ENCODE measurements at regions not wholly inside any gene's neighbourhood (a gene's known extent, or its start where the extent isn't known, plus 50 kb on each side); places are given as distances from the start of the nearest gene placed in this dataset.
A peak's percentile ranks its signal among the peaks of the same experiment; 100 is the strongest.

- Histone ChIP-seq H3K79me1 (ENCODE audit: low read length) (no peaks in the 10 kb centered on the region), H3K4me1 (ENCODE audit: control insufficient read depth, low read depth, low read length) (peaks cover 4% of the 10 kb centered on the region), H3K4me3 (ENCODE audit: low read length) (no peak overlapping the region), H3K79me2 (ENCODE audit: control insufficient read depth, insufficient read depth, low read length) (no peaks in the 10 kb centered on the region), H4K5ac (ENCODE audit: low read length) (no peak overlapping the region), H4K8ac (ENCODE audit: low read depth, low read length) (no peak overlapping the region), H3K56ac (ENCODE audit: low read length) (no peak overlapping the region), H2BK5ac (ENCODE audit: low read length) (no peak overlapping the region), H3K9ac (ENCODE audit: low read length) (no peak overlapping the region), H3K4ac (ENCODE audit: low read depth, low read length) (no peak overlapping the region), H2BK120ac (ENCODE audit: low read depth, low read length) (no peak overlapping the region), H3K27me3 (ENCODE audit: insufficient read depth, low read length, poor library complexity) (no peaks in the 10 kb centered on the region), H3K36me3 (ENCODE audit: control insufficient read depth, insufficient read depth, low read length) (no peaks in the 10 kb centered on the region), H3K4me2 (ENCODE audit: low read length) (no peak overlapping the region), H2AK5ac (ENCODE audit: low read length) (no peak overlapping the region), H3K18ac (ENCODE audit: low read length) (no peak overlapping the region), H3K27ac (ENCODE audit: low read depth, low read length) (no peak overlapping the region), H2BK15ac (replicated peaks; ENCODE audit: low read depth) (no peak overlapping the region), H3K23ac (ENCODE audit: low read length) (no peak overlapping the region)
- DNase-seq = no peak
- WGBS (ENCODE audit: extremely low coverage, insufficient coverage, low lambda C conversion rate) = no CpG with 5 or more reads among the region's 2 CpGs
These were observed 631.3 kb upstream of the SEMA6A start for GRCh38 chr5:117205894-117206293.

DNA sequence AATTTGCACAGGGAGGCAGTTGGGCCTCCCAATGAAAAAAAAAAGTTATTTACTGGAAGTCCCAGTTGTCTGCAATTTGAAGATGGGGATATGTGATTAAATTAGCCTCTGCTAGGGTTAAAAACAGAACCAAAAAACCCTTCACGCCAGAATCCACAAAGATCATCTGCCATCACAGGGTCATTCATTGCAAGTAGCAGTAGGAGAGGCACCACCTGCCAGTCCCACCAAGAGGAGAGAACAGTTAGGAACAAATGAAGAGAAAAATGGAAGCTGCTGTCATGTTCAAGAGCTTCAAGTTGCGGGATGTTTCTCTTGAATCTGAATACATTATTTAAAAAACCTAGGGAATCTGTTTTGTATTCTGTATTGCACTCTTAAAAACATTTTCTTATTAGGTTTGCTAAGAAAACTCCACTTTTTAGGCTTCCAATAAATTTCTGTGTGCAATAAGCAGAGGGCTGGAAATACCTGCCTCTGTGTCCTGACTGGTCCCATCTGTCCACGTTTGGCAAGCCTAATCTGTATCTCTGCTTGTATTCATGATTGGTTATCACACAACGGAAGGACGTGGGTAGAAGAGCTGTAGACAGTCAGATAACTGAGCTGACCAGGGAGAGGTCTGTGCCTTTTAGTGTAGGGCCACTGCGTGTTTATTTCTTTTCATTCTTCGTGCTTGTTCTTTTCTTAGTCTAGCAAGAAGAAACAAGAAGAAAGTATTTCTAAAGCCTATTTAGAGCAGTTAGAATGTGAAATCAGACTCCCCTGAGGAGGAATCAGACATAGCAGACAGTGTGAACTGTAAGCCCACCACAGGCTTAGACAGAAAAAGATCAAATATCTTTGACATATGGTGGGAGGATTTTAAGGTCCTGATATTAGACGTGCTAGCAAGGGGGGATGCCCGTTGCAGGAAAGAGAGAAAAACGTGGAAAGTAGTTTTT lies 630.6 kb upstream of the SEMA6A start:
- H3K79me2 ChIP-seq (ENCODE audit: control insufficient read depth, insufficient read depth, low read length) = no peaks in the 10 kb centered on the region
- H3K27me3 ChIP-seq (ENCODE audit: insufficient read depth, low read length, poor library complexity) = no peaks in the 10 kb centered on the region
- no peak overlapping the region for H3K9ac ChIP-seq (ENCODE audit: low read length)
- H2BK120ac ChIP-seq (ENCODE audit: low read depth, low read length) = no peak overlapping the region
- no peak overlapping the region for H2BK15ac ChIP-seq (replicated peaks; ENCODE audit: low read depth)
- no peak overlapping the region for H3K18ac ChIP-seq (ENCODE audit: low read length)
- no peak overlapping the region for H3K4ac ChIP-seq (ENCODE audit: low read depth, low read length)
- no CpG with 5 or more reads among the region's 10 CpGs for WGBS (ENCODE audit: extremely low coverage, insufficient coverage, low lambda C conversion rate)
- no peak overlapping the region for H4K8ac ChIP-seq (ENCODE audit: low read depth, low read length)
- no peak overlapping the region for H2AK5ac ChIP-seq (ENCODE audit: low read length)
- no peak overlapping the region for H2BK5ac ChIP-seq (ENCODE audit: low read length)
- H3K4me3 ChIP-seq (ENCODE audit: low read length) = no peak overlapping the region
- H4K5ac ChIP-seq (ENCODE audit: low read length) = no peak overlapping the region
- no peak overlapping the region for H3K4me2 ChIP-seq (ENCODE audit: low read length)
- peak; percentile 42 for DNase-seq
- H3K27ac ChIP-seq (ENCODE audit: low read depth, low read length) = no peak overlapping the region
- H3K23ac ChIP-seq (ENCODE audit: low read length) = no peak overlapping the region
- H3K56ac ChIP-seq (ENCODE audit: low read length) = no peak overlapping the region
- peaks cover 4% of the 10 kb centered on the region for H3K4me1 ChIP-seq (ENCODE audit: control insufficient read depth, low read depth, low read length)
- no peaks in the 10 kb centered on the region for H3K79me1 ChIP-seq (ENCODE audit: low read length)
- H3K36me3 ChIP-seq (ENCODE audit: control insufficient read depth, insufficient read depth, low read length) = no peaks in the 10 kb centered on the region

DNA sequence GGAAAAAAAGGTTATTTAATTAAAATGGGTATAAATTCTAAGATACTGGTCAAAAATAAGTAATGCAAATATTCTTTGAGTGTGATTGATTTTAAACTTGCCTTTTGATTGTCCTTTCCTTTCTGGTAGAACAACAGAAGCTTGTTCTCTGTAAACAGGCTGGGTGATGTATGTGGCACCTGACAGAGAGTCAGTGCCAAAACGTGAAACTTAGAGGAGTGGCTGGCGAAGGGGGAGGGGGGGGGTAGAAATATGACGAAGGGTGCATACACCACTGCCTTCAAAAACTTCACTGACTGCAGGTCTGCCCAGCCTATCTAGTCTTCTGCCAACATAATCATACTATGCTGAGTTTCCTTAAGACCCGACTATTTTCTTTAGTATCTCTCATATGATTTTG lies 629.8 kb upstream of the SEMA6A start:
- H3K79me1 ChIP-seq (ENCODE audit: low read length) = no peaks in the 10 kb centered on the region
- no peaks in the 10 kb centered on the region for H3K27me3 ChIP-seq (ENCODE audit: insufficient read depth, low read length, poor library complexity)
- no peak overlapping the region for H3K56ac ChIP-seq (ENCODE audit: low read length)
- no peak overlapping the region for H3K9ac ChIP-seq (ENCODE audit: low read length)
- H2AK5ac ChIP-seq (ENCODE audit: low read length) = no peak overlapping the region
- no peak overlapping the region for H3K18ac ChIP-seq (ENCODE audit: low read length)
- H4K8ac ChIP-seq (ENCODE audit: low read depth, low read length) = no peak overlapping the region
- no peak overlapping the region for H3K27ac ChIP-seq (ENCODE audit: low read depth, low read length)
- H2BK15ac ChIP-seq (replicated peaks; ENCODE audit: low read depth) = no peak overlapping the region
- DNase-seq = no peak
- H3K79me2 ChIP-seq (ENCODE audit: control insufficient read depth, insufficient read depth, low read length) = no peaks in the 10 kb centered on the region
- H3K4me2 ChIP-seq (ENCODE audit: low read length) = no peak overlapping the region
- H4K5ac ChIP-seq (ENCODE audit: low read length) = no peak overlapping the region
- no peaks in the 10 kb centered on the region for H3K36me3 ChIP-seq (ENCODE audit: control insufficient read depth, insufficient read depth, low read length)
- H2BK5ac ChIP-seq (ENCODE audit: low read length) = no peak overlapping the region
- no peak overlapping the region for H3K4ac ChIP-seq (ENCODE audit: low read depth, low read length)
- no peak overlapping the region for H3K23ac ChIP-seq (ENCODE audit: low read length)
- no peak overlapping the region for H3K4me3 ChIP-seq (ENCODE audit: low read length)
- H3K4me1 ChIP-seq (ENCODE audit: control insufficient read depth, low read depth, low read length) = peaks cover 4% of the 10 kb centered on the region
- WGBS (ENCODE audit: extremely low coverage, insufficient coverage, low lambda C conversion rate) = no CpG with 5 or more reads among the region's 4 CpGs
- no peak overlapping the region for H2BK120ac ChIP-seq (ENCODE audit: low read depth, low read length)

DNA sequence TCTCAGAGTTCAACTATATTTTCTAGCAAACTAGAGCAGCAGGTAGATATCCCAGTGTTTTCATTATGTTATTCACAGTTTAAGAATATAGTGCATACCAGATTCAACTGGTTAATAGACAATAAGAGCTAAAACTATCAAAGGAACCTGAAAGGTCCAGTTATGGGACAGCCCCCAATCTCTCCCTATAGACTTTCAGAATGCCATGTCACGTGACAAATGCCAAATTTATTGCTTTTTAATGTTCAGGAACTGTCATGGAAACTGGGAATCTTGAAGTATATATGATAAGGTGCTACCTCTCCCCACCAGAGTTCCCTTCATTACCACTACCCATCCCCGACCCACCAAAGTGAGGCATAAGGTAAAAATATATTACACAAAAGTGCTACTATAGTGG lies 629.0 kb upstream of the SEMA6A start:
- H3K23ac ChIP-seq (ENCODE audit: low read length) = no peak overlapping the region
- no peak overlapping the region for H2BK15ac ChIP-seq (replicated peaks; ENCODE audit: low read depth)
- H3K27ac ChIP-seq (ENCODE audit: low read depth, low read length) = no peak overlapping the region
- no peak overlapping the region for H3K9ac ChIP-seq (ENCODE audit: low read length)
- no peak overlapping the region for H3K4me2 ChIP-seq (ENCODE audit: low read length)
- H3K4me3 ChIP-seq (ENCODE audit: low read length) = no peak overlapping the region
- no peak overlapping the region for H3K4ac ChIP-seq (ENCODE audit: low read depth, low read length)
- peaks cover 4% of the 10 kb centered on the region for H3K4me1 ChIP-seq (ENCODE audit: control insufficient read depth, low read depth, low read length)
- no peaks in the 10 kb centered on the region for H3K36me3 ChIP-seq (ENCODE audit: control insufficient read depth, insufficient read depth, low read length)
- WGBS (ENCODE audit: extremely low coverage, insufficient coverage, low lambda C conversion rate) = no CpG with 5 or more reads among the region's 2 CpGs
- H3K27me3 ChIP-seq (ENCODE audit: insufficient read depth, low read length, poor library complexity) = no peaks in the 10 kb centered on the region
- no peaks in the 10 kb centered on the region for H3K79me2 ChIP-seq (ENCODE audit: control insufficient read depth, insufficient read depth, low read length)
- no peak overlapping the region for H4K5ac ChIP-seq (ENCODE audit: low read length)
- no peaks in the 10 kb centered on the region for H3K79me1 ChIP-seq (ENCODE audit: low read length)
- H2BK120ac ChIP-seq (ENCODE audit: low read depth, low read length) = no peak overlapping the region
- no peak overlapping the region for H3K18ac ChIP-seq (ENCODE audit: low read length)
- no peak overlapping the region for H2AK5ac ChIP-seq (ENCODE audit: low read length)
- no peak for DNase-seq
- no peak overlapping the region for H2BK5ac ChIP-seq (ENCODE audit: low read length)
- H3K56ac ChIP-seq (ENCODE audit: low read length) = no peak overlapping the region
- H4K8ac ChIP-seq (ENCODE audit: low read depth, low read length) = no peak overlapping the region

DNA sequence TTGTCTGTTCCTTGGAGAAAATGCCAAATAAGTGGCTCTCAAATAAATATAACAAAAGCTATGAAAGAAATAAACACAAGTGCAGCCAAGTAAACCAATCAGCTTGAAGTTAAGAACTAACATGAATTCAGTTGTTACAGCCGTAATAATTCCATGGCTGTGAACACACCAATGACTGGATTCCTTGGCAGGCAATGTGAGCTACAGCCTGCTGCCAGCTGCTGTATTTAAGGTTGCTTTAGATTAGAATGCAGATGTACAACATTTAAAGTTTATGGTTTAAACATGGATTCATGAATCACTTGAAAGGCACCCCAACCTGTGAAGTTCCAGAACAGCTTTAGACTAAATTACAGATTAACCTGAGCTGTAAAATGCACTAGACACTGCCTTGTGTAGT lies 626.4 kb upstream of the SEMA6A start:
- no peak for DNase-seq

DNA sequence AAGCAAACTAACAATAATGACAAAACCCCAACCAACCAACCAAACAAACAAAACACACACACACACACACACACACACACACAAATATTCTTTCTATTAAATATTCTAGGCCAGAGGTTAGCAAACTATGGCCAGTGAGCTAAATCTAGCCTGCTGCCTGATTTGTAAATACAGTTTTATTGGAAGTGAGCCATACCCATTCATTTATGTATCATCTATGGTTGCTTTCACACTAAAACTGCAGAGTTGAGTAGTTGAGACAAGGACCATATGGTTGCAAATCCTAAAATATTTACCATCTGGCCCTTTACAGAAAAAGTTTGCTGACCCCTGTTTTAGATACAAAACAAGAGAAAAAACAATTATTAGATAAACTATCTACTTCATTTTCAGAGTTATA lies 620.5 kb upstream of the SEMA6A start:
- Histone ChIP-seq H3K18ac (ENCODE audit: low read length) (no peak overlapping the region), H3K56ac (ENCODE audit: low read length) (no peak overlapping the region), H3K79me2 (ENCODE audit: control insufficient read depth, insufficient read depth, low read length) (no peaks in the 10 kb centered on the region), H3K4ac (ENCODE audit: low read depth, low read length) (no peak overlapping the region), H2BK120ac (ENCODE audit: low read depth, low read length) (no peak overlapping the region), H4K5ac (ENCODE audit: low read length) (no peak overlapping the region), H3K36me3 (ENCODE audit: control insufficient read depth, insufficient read depth, low read length) (no peaks in the 10 kb centered on the region), H2AK5ac (ENCODE audit: low read length) (no peak overlapping the region), H2BK5ac (ENCODE audit: low read length) (no peak overlapping the region), H3K4me1 (ENCODE audit: control insufficient read depth, low read depth, low read length) (no peaks in the 10 kb centered on the region), H3K4me3 (ENCODE audit: low read length) (no peak overlapping the region), H4K8ac (ENCODE audit: low read depth, low read length) (no peak overlapping the region), H3K27ac (ENCODE audit: low read depth, low read length) (no peak overlapping the region), H3K9ac (ENCODE audit: low read length) (no peak overlapping the region), H3K4me2 (ENCODE audit: low read length) (no peak overlapping the region), H3K27me3 (ENCODE audit: insufficient read depth, low read length, poor library complexity) (no peaks in the 10 kb centered on the region), H3K79me1 (ENCODE audit: low read length) (no peaks in the 10 kb centered on the region), H3K23ac (ENCODE audit: low read length) (no peak overlapping the region), H2BK15ac (replicated peaks; ENCODE audit: low read depth) (no peak overlapping the region)
- DNase-seq = no peak

More for the DNA sequence above, 626.4 kb upstream of the SEMA6A start:
- Histone ChIP-seq H2BK5ac (ENCODE audit: low read length) (no peak overlapping the region), H2BK15ac (replicated peaks; ENCODE audit: low read depth) (peak overlapping the region; percentile 85), H3K79me2 (ENCODE audit: control insufficient read depth, insufficient read depth, low read length) (no peaks in the 10 kb centered on the region), H3K4me2 (ENCODE audit: low read length) (no peak overlapping the region), H2AK5ac (ENCODE audit: low read length) (no peak overlapping the region), H3K4ac (ENCODE audit: low read depth, low read length) (no peak overlapping the region), H3K18ac (ENCODE audit: low read length) (no peak overlapping the region), H3K36me3 (ENCODE audit: control insufficient read depth, insufficient read depth, low read length) (no peaks in the 10 kb centered on the region), H3K4me3 (ENCODE audit: low read length) (no peak overlapping the region), H3K23ac (ENCODE audit: low read length) (no peak overlapping the region), H3K4me1 (ENCODE audit: control insufficient read depth, low read depth, low read length) (no peaks in the 10 kb centered on the region), H3K56ac (ENCODE audit: low read length) (no peak overlapping the region), H4K8ac (ENCODE audit: low read depth, low read length) (no peak overlapping the region), H2BK120ac (ENCODE audit: low read depth, low read length) (no peak overlapping the region), H3K79me1 (ENCODE audit: low read length) (no peaks in the 10 kb centered on the region), H3K27ac (ENCODE audit: low read depth, low read length) (no peak overlapping the region), H3K9ac (ENCODE audit: low read length) (no peak overlapping the region), H3K27me3 (ENCODE audit: insufficient read depth, low read length, poor library complexity) (no peaks in the 10 kb centered on the region), H4K5ac (ENCODE audit: low read length) (no peak overlapping the region)
- no CpG with 5 or more reads among the region's 1 CpG for WGBS (ENCODE audit: extremely low coverage, insufficient coverage, low lambda C conversion rate)
